Inflammatory macrophage treated with lipopolysaccharide for 4 hours (primary cell): ENCODE measurements at regions not wholly inside any gene's neighbourhood (a gene's known extent, or its start where the extent isn't known, plus 50 kb on each side); places are given as distances from the start of the nearest gene placed in this dataset.

ENCODE experiments used
- DNase-seq: peaks from one replicate; pipeline ENCODE4 v3.0.0-alpha.2; 2020

DNA sequence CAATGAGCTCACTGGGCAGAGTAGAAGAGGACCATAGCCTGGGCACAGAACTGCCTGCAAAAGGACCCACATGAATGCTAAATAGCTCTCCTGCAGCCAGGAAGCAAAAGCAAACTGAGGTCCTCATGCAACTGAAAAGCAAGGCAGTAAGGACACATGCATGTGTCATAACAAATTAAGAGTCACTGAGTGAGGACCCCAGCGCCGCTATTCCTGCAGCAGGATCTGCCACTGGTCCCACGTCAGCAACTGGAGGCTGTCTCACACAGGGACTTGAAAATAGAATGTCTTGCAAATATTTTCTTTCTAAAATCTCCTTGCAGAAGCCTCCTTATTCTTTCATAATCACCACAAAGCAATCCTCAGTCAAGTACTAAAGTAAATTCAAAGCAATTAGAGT, 559.6 kb upstream of the DAB1 start:
- DNase-seq: no peak

DNA sequence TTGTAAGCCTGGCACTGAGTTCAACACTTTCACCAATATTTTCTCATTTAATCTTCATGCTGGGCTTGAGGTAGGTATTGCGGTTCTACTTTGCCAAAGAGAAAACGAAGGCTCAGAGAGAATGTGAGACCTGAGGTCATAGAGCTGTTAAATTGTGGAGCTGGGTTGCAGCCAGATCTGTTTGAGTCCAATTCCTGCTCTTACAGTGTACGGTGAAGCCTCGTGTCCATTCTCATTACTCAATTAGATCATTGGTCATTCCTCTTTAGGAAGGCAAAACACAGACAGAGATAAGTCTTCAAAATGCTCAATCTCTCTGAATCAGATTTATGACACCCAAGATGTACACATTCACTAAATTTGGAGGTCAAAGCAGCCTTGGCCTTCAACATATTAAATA, 559.0 kb upstream of the DAB1 start:
- no peak for DNase-seq

DNA sequence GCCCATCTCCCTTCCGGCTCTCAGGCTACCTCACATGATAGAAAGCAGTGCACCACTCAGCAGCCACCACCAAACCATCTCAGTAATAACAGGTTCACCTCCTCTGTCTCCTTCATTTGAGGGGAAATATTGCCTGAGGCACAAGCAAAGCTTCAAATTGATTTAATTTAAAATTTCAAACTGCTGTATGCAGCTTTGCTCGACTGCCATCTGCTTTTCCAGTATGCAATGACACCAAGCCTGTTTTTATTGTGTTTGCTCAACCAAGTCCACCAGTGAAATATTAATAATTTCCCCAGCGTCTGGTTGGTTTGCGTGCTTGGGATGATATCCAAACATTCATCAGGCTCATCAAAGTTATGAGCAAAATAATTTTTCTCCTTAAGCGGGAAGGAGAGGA, 552.4 kb upstream of the DAB1 start:
- DNase-seq: no peak

DNA sequence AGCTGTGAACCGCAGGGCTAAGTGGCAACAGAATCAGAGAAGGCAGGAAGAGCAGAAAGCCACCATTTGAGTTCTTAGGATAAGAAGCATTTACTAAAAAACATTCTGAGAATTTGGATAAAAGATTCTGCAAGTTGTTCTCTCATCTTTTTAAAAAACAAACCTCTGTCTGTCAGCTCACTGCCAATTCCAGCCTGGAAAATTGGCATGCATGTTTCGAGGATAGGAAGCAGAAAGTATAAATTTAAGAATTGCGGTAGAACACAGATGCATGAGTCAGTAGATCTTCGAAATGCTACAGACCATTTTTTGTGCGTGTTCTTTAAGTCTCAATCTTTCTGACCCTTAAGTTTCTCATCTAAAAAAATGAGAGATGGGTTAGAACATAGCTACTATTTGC, 544.5 kb upstream of the DAB1 start:
- DNase-seq: no peak

DNA sequence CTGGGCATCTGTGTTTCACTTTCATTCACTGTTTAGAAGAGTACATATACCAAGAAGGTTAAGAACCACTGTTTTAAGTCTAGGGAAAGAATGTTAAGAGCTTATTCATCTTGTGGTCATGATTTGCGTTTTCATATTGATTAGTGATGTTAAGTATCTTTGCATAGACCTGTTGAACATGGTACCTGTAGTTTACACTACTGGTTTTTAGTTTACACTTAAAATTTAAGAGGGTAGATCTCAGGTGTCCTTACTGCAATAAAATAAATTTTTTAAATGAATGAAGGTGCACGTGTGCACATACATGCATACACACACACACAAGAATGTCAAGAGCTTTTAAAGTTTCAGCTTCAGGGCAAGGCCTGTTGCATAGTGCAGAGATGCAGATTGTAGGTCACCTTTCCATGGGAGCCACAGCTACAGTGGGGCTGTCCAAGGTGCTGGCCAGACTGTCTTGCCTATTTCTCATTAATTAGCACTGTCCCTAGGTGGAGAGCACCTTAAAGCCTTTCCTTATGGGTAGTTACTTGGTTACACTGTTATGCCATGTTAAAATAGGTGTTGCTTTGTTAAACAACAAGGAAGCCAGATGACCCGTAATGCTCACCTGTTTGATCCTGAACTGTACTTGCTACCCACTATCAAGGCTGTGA, 543.0 kb upstream of the DAB1 start:
- no peak for DNase-seq

DNA sequence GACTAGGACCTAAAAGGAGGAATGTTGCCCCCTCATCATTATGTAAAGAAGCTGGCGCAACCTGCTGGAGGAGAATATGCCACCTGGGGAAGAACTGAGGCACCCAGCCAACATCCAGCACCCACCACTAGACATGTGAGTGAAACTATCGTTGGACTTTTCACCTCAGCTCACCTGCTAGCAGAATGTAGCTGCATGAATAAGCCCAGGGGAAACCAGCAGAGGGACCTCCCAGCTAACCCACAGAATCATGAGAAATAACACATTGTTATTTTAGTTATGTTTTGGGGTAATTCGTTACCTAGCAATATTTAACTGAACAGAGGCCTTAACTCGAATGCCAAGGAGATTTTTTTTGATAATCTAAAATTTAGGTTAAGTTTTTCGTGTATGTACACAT, 542.5 kb upstream of the DAB1 start:
- DNase-seq: no peak

DNA sequence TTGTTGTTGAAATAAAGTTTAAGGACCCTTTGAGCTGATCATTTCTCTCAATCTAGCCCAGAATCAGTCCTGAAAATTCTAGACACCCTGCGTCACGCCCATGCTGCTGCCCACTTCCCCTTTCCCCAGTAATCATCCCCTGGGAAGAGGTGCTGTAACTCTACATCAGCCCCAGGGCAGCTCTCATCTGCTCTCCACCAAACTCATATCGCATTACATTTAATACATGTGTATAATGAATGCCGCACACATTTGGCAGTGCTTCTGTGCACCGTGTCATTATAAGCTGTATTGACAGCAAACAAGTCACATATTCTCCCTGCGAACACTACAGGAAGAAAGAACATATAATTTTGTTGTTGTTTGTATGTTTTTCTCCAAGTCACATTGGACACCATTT, 539.7 kb upstream of the DAB1 start:
- DNase-seq: no peak

DNA sequence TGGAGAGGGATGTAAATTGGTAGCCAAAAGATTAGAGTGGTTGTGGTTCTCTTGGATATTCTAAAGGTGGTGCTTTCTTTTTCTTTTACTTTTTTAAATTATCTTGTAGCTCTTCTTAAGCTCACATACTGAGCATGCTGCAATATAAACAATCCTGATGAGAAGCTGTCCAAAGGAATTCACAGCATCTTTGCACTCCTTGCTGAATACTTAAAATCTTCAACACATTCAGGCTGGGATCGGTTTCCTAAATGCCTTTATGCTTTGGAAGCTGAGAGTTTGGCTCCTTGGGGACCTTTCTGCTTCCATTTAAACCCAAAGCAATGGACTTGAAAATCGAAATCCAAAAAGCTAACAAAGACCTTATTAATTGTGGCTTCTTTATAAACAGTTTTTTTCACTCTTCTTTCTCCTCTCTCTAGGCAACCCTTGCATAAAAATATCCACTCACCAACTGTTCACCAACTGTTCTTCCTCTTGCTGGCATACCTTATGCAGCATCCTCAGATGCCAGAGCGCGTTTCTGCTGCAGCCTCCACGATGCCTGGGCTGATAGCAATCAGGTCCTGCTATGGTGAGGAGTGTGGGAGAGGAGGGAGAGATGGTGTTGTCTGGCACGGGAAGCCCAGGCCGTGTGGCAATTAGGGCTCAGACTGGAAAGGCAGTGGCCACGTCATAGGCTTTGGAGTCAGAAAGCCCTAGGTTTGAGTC, 535.8 kb upstream of the DAB1 start:
- no peak for DNase-seq

DNA sequence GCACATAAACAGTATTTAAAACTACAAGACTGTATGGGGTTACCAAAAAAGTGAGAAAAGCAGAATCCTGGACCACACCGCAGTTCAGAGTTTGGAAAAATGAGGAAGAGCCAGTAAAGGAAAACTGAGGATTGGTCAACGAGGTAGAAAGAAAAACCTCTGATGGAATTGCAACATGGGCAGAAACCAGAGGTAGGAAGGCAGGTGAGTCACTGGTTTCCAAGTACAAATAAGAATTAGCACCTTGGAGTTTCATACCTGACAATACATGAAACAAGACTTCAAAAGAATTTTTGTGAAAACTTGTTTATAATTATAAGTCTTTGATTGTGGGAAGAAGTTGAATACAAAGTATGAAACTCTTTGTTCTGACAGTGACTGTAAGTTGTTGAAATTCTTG, 533.7 kb upstream of the DAB1 start:
- DNase-seq: no peak

DNA sequence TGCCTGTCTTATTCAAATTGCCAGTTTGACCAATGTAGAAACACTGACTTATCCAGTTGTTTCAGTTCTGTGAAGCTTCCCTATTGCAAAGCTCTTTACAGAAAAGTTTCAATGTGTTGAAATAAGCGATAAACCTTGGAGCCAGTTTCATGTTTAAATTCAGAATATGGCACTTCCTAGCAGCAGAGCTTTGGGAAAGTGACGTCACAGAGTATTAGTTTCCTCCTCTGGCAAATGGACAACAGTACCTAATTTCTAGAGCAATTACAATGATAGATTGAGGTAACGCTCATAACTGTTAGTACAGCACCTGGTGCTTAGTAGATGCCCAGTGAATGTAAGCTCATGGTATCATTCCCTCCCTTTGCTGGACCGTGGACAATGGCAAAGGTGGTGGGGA, 527.5 kb upstream of the DAB1 start:
- no peak for DNase-seq

DNA sequence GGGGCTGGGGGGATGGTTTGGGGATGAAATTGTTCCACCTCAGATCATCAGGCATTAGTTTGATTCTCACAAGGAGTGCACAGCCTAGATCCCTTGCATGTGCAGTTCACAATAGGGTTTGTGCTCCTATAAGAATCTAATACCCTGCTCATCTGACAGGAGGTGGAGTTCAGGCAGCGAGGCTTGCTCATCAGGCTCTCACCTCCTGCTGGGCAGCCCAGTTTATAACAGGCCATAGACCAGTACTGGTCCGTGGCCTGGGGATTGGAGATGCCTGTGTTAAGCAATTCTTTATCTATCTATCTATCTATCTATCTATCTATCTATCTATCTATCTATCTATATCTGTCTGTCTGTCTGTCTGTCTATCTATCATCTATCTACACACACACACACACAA, 525.3 kb upstream of the DAB1 start:
- no peak for DNase-seq

DNA sequence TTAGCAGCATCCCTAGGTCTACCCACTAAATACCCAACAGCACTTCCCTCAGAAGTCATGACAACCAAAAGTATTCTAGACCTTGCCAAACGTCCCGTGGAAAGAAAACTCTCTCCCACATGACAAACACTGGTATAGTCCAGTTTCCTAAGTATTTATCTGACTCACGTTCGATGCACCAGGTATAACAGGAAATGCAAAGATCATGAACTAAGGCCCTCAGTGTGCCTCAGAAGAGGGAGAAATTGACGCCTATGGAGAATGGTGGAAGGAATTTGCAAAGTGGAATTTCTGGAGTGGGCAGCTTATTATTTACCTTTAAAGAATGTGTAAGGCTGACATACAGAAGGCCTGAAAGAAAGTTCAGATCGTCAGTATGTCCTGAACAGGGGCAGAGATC, 523.6 kb upstream of the DAB1 start:
- DNase-seq: no peak

DNA sequence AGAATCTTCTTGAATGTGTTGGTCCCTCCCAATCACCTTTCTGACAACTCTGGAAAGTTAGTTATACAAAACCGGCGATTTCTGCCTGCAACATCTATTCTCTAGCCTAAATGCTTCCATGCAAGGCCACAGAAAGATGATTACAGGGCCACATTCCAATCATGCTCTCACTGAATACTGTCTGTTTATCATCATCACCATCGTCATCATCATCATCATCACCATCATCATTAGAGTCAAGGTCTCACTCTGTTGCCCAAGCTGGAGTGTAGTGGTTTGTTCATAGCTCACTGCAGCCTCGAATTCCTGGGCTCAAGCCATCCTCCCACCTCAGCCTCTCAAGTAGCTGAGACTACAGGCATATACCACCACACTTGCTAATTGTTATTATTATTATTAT, 521.2 kb upstream of the DAB1 start:
- DNase-seq: no peak

DNA sequence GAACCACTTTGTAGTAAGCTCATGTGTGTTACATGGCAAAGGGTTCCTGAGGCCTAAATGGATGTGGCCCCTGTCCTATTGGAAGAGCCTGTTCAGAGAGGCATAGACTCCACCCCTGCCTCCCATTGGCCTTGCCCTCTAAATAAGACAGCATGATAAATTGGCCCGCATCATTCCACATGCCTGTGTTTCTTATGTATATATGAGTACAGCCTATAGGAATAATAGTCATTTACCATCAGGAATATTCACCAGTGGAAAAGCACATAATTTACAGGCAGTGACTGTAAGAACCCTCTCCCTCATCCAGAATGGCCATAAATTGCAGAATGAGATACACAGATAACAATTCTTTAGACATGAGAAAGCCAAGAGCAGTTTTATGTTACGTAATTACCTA, 519.5 kb upstream of the DAB1 start:
- DNase-seq: no peak

DNA sequence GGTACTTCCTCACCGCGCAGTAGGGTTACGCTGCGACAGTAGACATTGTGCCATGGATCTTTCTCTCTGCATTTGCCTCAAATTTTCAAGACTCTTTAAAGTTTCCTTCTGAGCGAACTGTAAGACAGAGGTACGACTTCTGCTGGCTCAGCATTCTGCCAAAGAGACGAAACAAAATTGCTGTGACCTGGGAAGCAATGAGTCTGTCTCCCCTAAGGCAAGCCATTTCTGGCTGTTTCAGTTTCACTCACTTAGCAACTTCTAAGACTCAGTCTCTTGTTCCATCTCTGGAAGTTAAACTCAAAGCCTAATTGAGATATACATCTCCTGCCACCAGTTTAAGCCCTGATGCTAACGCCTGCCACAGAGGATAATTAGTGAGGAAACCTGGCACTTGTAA, 510.9 kb upstream of the DAB1 start:
- DNase-seq: no peak

DNA sequence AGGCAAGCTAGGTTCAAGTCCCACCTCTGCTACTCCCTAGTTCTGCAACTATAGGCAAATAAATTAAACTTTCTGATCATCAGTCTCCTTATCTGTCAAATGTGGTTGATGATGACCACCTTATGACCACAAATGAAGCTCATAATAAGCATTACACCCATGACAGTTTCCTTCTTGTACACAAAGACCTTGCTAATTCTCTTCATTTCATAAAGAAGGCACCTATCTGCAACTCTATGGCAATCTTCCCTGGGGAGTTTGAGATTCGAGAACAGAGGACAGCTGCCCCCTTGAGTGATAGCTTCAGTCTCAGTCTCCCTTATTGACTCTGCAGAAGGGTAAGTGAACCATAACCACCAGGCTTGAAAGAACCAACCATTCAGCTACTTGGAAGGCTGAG, 503.1 kb upstream of the DAB1 start:
- DNase-seq: no peak

DNA sequence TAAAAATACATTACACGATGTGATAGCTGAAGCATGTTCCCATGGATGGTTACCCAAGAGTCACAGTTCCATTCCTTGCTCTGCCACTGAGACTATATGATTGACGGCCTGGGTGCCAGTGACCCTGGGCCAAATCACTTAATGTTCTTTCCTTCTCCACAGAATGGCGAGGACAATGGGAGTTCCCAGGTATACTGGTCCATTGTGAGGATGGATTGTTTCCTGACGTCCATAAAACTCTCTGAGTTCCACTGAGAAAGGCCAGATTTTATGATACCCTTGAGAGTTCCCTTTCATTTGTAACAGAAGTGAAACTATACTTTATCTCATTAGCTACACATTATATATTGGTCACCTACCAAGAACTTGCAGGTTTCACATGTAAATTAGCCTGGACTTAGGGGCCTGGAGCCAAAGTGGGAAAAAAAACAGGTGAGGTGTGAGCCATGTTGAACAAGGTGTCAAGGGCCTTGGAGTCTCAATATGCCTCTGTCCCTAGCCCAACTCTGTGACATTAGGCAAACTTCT, 502.2 kb upstream of the DAB1 start:
- no peak for DNase-seq

DNA sequence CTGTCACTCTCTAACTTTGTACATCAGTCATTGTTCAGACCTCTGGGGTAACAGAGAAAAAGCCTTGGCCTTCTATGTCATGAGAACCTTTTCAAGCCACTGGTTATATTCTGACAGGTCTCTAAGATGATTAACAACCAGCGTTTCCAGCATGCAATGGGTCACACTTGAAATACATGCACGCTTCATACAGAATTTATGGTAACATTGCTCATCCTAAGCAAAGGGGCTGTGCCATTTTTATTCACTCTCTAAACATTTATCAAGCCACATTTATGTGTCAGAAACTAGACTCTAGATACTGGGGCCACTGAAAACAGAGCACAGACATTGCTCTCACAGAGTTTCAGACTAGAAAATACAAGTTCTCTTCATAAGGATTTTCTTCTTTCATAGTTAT, 501.4 kb upstream of the DAB1 start:
- DNase-seq: no peak

DNA sequence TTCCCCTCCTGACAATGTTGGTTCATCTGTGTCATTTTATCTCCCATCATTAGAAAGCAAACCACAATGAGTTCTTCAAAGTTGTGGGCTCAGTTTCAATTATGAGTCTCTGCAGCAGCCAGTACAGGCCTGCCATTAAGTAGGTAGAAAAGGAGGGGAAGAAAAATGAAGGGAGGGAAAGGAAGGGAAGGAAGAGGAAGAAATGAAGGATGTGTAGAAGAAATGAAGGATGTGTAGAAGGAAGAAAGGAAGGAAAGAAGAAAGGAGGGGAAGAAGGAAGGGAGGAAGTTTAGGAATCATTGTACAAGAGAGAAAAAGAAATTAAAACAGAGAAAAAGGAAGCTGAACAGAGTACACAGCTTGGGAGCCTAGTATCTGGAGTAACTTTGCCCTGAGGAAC, 498.3 kb upstream of the DAB1 start:
- DNase-seq: no peak

DNA sequence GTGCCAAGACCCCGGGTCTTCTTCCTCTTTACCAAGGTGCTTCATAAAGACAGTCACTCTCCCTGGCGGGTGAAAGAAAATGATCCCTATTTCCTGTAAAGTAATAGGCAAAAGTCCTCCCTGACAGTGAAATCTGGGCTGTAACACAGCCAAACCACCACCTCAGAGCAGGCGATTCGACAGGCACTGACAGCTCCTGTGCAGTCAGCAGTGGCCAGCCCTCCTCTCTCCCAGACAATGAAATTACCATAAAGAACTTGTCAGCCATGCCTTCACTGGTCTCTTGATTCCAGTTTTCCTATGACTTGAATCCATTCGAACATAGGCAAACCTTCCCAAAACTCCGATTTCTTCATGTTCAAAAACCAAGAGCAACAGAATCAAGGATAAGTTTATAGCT, 492.2 kb upstream of the DAB1 start:
- no peak for DNase-seq

DNA sequence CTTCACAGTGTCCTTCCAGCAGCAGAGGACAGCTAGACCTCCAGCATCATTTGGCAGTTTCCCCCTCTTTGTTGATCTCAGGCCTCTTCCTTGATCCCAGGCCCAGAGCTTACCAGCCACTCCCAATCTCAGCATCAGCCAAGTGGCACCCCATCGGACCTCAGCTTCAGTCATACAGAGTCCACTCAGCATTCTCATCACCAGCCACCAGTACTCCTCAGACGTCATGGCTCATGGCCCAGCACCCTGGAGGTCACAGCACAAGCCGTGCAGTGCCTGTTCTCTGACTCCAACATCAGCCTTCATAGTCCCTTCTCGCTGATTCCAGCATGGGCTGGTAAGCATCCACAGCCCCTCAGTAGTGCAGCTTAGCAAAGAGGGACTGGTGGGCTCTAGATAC, 487.6 kb upstream of the DAB1 start:
- DNase-seq: no peak

DNA sequence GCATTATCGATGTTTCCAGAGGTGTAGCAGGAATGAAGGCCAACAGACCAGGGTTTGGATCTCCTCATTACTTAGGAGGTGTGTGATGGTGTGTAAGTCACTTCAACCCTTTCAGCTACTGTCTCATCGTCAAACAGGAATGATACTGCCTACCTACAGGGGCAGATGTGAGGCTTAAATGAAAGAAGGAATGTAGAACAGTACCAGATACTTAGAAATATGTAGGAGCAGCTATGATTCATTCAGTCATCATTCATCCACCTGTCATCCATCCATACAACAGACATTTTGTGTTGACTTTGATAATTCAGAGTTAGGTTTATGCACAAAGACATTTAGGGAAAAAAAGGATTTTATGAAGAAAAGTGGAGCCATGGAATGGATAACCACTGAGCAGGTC, 486.9 kb upstream of the DAB1 start:
- DNase-seq: no peak

DNA sequence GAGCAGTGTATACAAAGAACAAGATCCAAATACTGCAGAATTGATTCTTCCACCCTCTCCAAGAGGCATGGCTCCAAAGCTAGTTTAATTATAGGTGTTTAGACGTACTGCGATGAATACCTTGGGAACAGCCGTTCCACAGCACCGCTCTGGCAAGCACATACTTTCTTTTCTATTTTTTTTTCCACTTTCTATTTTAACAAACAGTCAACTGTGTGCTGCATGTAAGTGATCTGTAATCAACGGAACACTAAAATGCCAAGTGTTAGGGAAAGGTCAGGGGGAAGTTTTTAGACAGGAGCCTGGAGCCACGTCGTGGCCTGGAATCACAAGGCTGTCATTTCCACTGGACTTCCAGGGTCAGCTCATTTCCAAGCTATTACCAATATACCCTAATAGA, 486.4 kb upstream of the DAB1 start:
- no peak for DNase-seq

DNA sequence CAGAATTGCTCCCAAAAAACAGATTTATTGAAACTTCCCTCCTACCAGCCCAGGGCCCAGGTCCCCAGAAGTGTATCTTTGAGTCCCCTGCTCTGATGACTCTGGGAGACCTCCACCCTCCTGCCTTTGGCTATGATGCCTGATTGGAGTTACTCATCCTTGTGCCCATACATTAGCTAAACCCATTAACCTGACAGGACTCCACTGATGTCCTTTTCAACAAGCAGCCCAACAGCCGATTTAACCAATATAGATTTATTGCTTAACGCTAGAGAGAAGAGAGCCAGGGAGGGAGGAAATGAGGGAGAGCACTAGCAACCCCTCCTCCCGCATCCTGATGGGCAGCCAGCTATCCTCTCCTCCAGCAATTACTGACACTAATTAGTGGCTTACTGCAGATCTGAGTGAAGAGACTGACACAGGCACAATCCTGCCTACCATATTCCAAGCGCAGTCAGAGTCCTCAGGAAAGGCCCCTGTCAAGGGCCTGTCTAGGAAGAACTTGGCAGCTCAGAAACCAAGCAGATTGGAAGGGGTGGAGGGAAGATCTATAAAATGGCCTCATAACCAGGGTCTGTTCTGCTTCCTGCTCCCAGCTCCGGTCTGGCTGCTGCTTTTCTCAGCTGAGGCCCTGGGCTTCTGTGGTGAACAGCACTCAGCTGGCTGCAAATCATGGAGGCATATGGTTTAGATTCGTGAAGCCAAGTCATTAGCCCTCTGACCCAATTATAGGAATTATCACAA, 484.5 kb upstream of the DAB1 start:
- no peak for DNase-seq
